HCT116 (cell line): ENCODE measurements at regions not wholly inside any gene's neighbourhood (a gene's known extent, or its start where the extent isn't known, plus 50 kb on each side); places are given as distances from the start of the nearest gene placed in this dataset.

Experiments used
- ATAC-seq: fragments of 200-7000 bp; cut with Tn5 transposase; 2 replicates; pipeline ENCODE4 v1.9.1; 2020; ENCODE audit warnings: mild to moderate bottlenecking, moderate library complexity
- BruUV-seq: library from RNA; stranded (reverse); fragments of 400-500 nt; replicated peaks from 2 replicates; lab custom pipeline; 2021; lab: Mats Ljungman, UMichigan
- CTCF ChIA-PET: fragments of 300-600 bp; sonication (Branson Sonifier 250); formaldehyde crosslinking; loops from one replicate; lab custom pipeline; 2021; ENCODE audit warnings: antibody characterized with exemption; lab: Charles Lee
- POLR2A ChIA-PET: fragments of 300-600, 350-600 bp; sonication (Branson Sonifier 250); formaldehyde crosslinking; loops from one replicate; lab custom pipeline; 2021; ENCODE audit warnings: antibody characterized with exemption; lab: Charles Lee
- RAD21 ChIA-PET, 2 experiments: fragments of 300-600 bp; sonication (Branson Sonifier 250); formaldehyde crosslinking; loops; one replicate each; lab custom pipeline; 2023; ENCODE audit warnings: low total read pairs in 2 of 2; ENCODE audit not compliant: uncharacterized antibody in 2 of 2, unreplicated experiment in 2 of 2, low non-redundant PET in 1 of 2; lab: Charles Lee
- DNase-seq: peaks from one replicate; pipeline ENCODE4 v3.0.0-alpha.2; 2010; ENCODE audit warnings: low read depth, low spot score
- H2AFZ ChIP-seq: fragments of 200-600 bp; shearing (Covaris generic), sonication (generic); 2 replicates; pipeline ENCODE4 v1.6.1; 2017; ENCODE audit warnings: low read depth, mixed run types, mixed read lengths, antibody characterized with exemption, low read length; ENCODE audit not compliant: poor library complexity, severe bottlenecking
- H3K27ac ChIP-seq: 2 replicates; pipeline ENCODE4 v1.5.1; 2012; ENCODE audit warnings: low read depth, low read length
- H3K27me3 ChIP-seq: fragments of 200-600 bp; sonication (generic); 2 replicates; pipeline ENCODE4 v1.6.1; 2016; ENCODE audit warnings: mixed run types, low read length, mixed read lengths; ENCODE audit not compliant: insufficient read depth
- H3K36me3 ChIP-seq, 2 experiments: fragments of 200-500 bp in 1 of 2; fragments of 200-600 bp in 1 of 2; sonication (Bioruptor generic) in 1 of 2; sonication (generic) in 1 of 2; 2 replicates each; pipeline versions ENCODE4 v1.5.1 to v1.6.1; 2014 to 2016; ENCODE audit warnings: low read length in 2 of 2, inconsistent platforms in 1 of 2, mixed read lengths in 1 of 2, mixed run types in 1 of 2; ENCODE audit not compliant: insufficient read depth in 2 of 2, control insufficient read depth in 1 of 2
- H3K4me1 ChIP-seq, 2 experiments: fragments of 200-600 bp in 1 of 2; sonication (generic) in 1 of 2; 2 replicates each; pipeline versions ENCODE4 v1.5.1 to v1.6.1; 2012 to 2017; ENCODE audit warnings: low read length in 2 of 2, inconsistent platforms in 1 of 2, mild to moderate bottlenecking in 1 of 2, mixed read lengths in 1 of 2, mixed run types in 1 of 2, moderate library complexity in 1 of 2; ENCODE audit not compliant: insufficient read depth in 2 of 2, control insufficient read depth in 1 of 2
- H3K4me2 ChIP-seq: fragments of 200-600 bp; sonication (generic); 2 replicates; pipeline ENCODE4 v1.6.1; 2017; ENCODE audit warnings: mixed run types, low read length, mixed read lengths
- H3K4me3 ChIP-seq, 2 experiments: fragments of 200-600 bp in 1 of 2; sonication (generic) in 1 of 2; replicated peaks in 1 of 2; 2 replicates each; pipeline ENCODE4 v1.5.1; 2011 to 2016; ENCODE audit warnings: low read length in 2 of 2, control low read depth in 1 of 2, low read depth in 1 of 2, mild to moderate bottlenecking in 1 of 2, mixed read lengths in 1 of 2, mixed run types in 1 of 2
- H3K79me2 ChIP-seq: fragments of 200-600 bp; sonication (generic); 2 replicates; pipeline ENCODE4 v1.6.1; 2017; ENCODE audit warnings: mild to moderate bottlenecking, mixed run types, low read length, moderate library complexity, mixed read lengths; ENCODE audit not compliant: insufficient read depth
- H3K9ac ChIP-seq: fragments of 200-600 bp; sonication (generic); 2 replicates; pipeline ENCODE4 v1.6.1; 2016; ENCODE audit warnings: low read length, mixed read lengths
- H3K9me2 ChIP-seq: fragments of 200-600 bp; sonication (generic), shearing (Covaris generic); 2 replicates; pipeline ENCODE4 v1.6.1; 2017; ENCODE audit warnings: mixed run types, mild to moderate bottlenecking, moderate library complexity; ENCODE audit not compliant: insufficient read depth
- H3K9me3 ChIP-seq, 2 experiments: fragments of 200-500 bp in 1 of 2; fragments of 200-600 bp in 1 of 2; sonication (Bioruptor generic) in 1 of 2; sonication (generic) in 1 of 2; 2 replicates each; pipeline ENCODE4 v1.6.1; 2014 to 2017; ENCODE audit warnings: low read length in 2 of 2, mixed read lengths in 2 of 2, inconsistent platforms in 1 of 2, low read depth in 1 of 2, mild to moderate bottlenecking in 1 of 2, mixed run types in 1 of 2, moderate library complexity in 1 of 2; ENCODE audit not compliant: control insufficient read depth in 1 of 2, insufficient read depth in 1 of 2
- H4K20me1 ChIP-seq: fragments of 200-600 bp; sonication (generic), shearing (Covaris generic); 2 replicates; pipeline ENCODE4 v1.6.1; 2017; ENCODE audit warnings: mixed run types, mild to moderate bottlenecking, moderate library complexity; ENCODE audit not compliant: insufficient read depth
- CBX3 ChIP-seq: IDR thresholded peaks from 2 replicates; pipeline ENCODE4 v1.6.1; 2012; ENCODE audit warnings: low read depth
- CEBPB ChIP-seq: IDR thresholded peaks from 2 replicates; pipeline ENCODE4 v1.6.1; 2012; ENCODE audit warnings: low read depth
- ELF1 ChIP-seq: IDR thresholded peaks from 2 replicates; pipeline ENCODE4 v1.6.1; 2012; ENCODE audit warnings: low read depth, borderline replicate concordance
- EZH2 ChIP-seq: fragments of 200-600 bp; sonication (generic); IDR thresholded peaks from 2 replicates; pipeline ENCODE4 v1.6.1; 2017; ENCODE audit warnings: antibody characterized with exemption, mixed run types
- POLR2AphosphoS5 ChIP-seq: IDR thresholded peaks from 2 replicates; pipeline ENCODE4 v1.6.1; 2011; ENCODE audit warnings: mild to moderate bottlenecking, low read depth, low read length, moderate library complexity
- RAD21 ChIP-seq: IDR thresholded peaks from 2 replicates; pipeline ENCODE4 v1.6.1; 2012; ENCODE audit warnings: low read depth, mild to moderate bottlenecking
- REST ChIP-seq: IDR thresholded peaks from 2 replicates; pipeline ENCODE4 v1.6.1; 2012; ENCODE audit warnings: low read depth
- SIN3A ChIP-seq: IDR thresholded peaks from 2 replicates; pipeline ENCODE4 v1.6.1; 2012; ENCODE audit warnings: low read depth
- SP1 ChIP-seq: IDR thresholded peaks from 2 replicates; pipeline ENCODE4 v1.6.1; 2012; ENCODE audit warnings: low read depth
- TCF7L2 ChIP-seq: IDR thresholded peaks from 2 replicates; pipeline ENCODE4 v1.7.0; 2011; ENCODE audit warnings: borderline replicate concordance, inconsistent platforms; ENCODE audit not compliant: insufficient read depth, insufficient read length; ENCODE audit errors: extremely low read depth
- YY1 ChIP-seq: IDR thresholded peaks from 2 replicates; pipeline ENCODE4 v1.6.1; 2011; ENCODE audit warnings: low read length, low read depth, moderate library complexity, mild to moderate bottlenecking; ENCODE audit not compliant: insufficient replicate concordance; ENCODE audit errors: extremely low read depth
- ZBTB33 ChIP-seq: IDR thresholded peaks from 2 replicates; pipeline ENCODE4 v1.6.1; 2011; ENCODE audit warnings: mild to moderate bottlenecking, low read length, moderate library complexity; ENCODE audit not compliant: insufficient replicate concordance; ENCODE audit errors: extremely low read depth
- ZFX ChIP-seq: fragments of 450-650 bp; IDR thresholded peaks from 2 replicates; pipeline ENCODE4 v1.6.1; 2017
- ZNF274 ChIP-seq: fragments of 200-500 bp; sonication (Bioruptor generic); IDR thresholded peaks from 2 replicates; pipeline ENCODE4 v1.6.1; 2014; ENCODE audit warnings: mild to moderate bottlenecking, low read depth, low read length, inconsistent platforms
- intact Hi-C: fragments of 100-400 bp; cut with micrococcal nuclease; formaldehyde crosslinking; loops from 2 replicates; pipeline ENCODE4 v1.10.0; 2022
- TF ChIP-seq, protein P1 (sequence below): IDR thresholded peaks from 2 replicates; pipeline ENCODE4 v1.6.1; 2012

GRCh38 chr3:148178503-148178902 lies 519.2 kb upstream of the AGTR1 start:
- Histone ChIP-seq H3K4me2 (no peak overlapping the region), H3K4me3 (no peak overlapping the region), H3K4me1 (no peaks in the 10 kb centered on the region), H3K9me2 (no peaks in the 10 kb centered on the region), H3K27ac (no peak overlapping the region), H3K9ac (no peak overlapping the region), H3K9me3 (no peaks in the 10 kb centered on the region), H3K36me3 (no peaks in the 10 kb centered on the region), H2AFZ (no peak overlapping the region), H4K20me1 (no peaks in the 10 kb centered on the region), H3K79me2 (no peaks in the 10 kb centered on the region), H3K27me3 (no peaks in the 10 kb centered on the region)
- DNase-seq = no peak
- ChIA-PET RAD21 (no interaction called here), CTCF (no interaction called here), POLR2A (no interaction called here)
- no peak for TF ChIP-seq CEBPB
- no peak for TF ChIP-seq CBX3
- TF ChIP-seq ELF1 = no peak
- TF ChIP-seq EZH2 = no peak
- no peak for TF ChIP-seq YY1
- no peak for TF ChIP-seq RAD21
- TF ChIP-seq ZBTB33 = no peak
- TF ChIP-seq REST = no peak
- TF ChIP-seq SIN3A = no peak
- no peak for TF ChIP-seq SP1
- TF ChIP-seq, protein P1, sequence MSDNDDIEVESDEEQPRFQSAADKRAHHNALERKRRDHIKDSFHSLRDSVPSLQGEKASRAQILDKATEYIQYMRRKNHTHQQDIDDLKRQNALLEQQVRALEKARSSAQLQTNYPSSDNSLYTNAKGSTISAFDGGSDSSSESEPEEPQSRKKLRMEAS = no peak
- no peak for TF ChIP-seq ZFX
- no peak for TF ChIP-seq POLR2AphosphoS5
- TF ChIP-seq TCF7L2 = no peak
- no peak for TF ChIP-seq ZNF274
- BruUV-seq = no TSS peak
- ATAC-seq = no peak
- intact Hi-C loops = no loop called here
